C4-2B (cell line): ENCODE measurements at regions not wholly inside any gene's neighbourhood (a gene's known extent, or its start where the extent isn't known, plus 50 kb on each side); places are given as distances from the start of the nearest gene placed in this dataset.

ENCODE experiments used
- H3K27ac ChIP-seq: fragments of 450-650 bp; 2 replicates; pipeline ENCODE4 v1.5.1; 2017
- ZFX ChIP-seq: fragments of 450-650 bp; IDR thresholded peaks from 2 replicates; pipeline ENCODE4 v1.6.1; 2017
- TF ChIP-seq, protein P1 (sequence below): fragments of 450-650 bp; conservative IDR thresholded peaks from 2 replicates; pipeline ENCODE4 v1.5.1; 2017; ENCODE audit warnings: mild to moderate bottlenecking

DNA sequence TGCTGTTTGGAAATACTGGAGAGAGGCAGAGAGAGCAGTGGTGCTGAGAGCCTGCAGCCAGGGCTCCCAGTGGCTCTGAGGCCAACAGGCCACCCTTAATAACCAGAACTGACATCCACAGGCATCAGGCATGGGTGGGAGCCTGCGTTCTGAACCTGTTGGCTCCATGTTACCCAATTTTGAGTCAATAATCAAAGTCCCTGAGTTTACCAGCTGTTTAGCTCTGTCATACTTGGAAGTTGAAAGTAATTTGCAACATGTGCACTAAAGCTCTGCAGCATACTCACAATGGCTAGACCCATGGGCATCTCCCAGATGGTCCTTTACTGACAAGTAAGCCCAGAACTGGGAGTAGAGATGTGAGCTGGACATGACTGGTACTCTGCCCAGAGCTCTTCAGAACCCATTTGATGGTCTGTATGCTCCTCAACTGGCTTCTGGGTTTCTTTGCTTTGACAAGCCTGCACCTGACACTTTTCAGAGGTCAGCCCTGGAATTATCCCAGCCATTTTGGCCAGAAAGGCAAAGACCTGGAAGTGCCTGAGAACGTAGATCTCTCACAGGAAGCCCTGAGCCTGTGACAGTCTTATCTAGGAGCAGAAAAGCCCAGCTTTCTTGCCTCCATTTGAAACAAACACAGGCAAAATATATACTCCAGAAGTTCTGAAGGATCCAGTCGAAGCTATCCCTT is 122.4 kb upstream of the CITED2 start:
- H3K27ac ChIP-seq: no peak overlapping the region
- TF ChIP-seq, protein P1, sequence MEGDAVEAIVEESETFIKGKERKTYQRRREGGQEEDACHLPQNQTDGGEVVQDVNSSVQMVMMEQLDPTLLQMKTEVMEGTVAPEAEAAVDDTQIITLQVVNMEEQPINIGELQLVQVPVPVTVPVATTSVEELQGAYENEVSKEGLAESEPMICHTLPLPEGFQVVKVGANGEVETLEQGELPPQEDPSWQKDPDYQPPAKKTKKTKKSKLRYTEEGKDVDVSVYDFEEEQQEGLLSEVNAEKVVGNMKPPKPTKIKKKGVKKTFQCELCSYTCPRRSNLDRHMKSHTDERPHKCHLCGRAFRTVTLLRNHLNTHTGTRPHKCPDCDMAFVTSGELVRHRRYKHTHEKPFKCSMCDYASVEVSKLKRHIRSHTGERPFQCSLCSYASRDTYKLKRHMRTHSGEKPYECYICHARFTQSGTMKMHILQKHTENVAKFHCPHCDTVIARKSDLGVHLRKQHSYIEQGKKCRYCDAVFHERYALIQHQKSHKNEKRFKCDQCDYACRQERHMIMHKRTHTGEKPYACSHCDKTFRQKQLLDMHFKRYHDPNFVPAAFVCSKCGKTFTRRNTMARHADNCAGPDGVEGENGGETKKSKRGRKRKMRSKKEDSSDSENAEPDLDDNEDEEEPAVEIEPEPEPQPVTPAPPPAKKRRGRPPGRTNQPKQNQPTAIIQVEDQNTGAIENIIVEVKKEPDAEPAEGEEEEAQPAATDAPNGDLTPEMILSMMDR: no peak
- no peak for TF ChIP-seq ZFX

DNA sequence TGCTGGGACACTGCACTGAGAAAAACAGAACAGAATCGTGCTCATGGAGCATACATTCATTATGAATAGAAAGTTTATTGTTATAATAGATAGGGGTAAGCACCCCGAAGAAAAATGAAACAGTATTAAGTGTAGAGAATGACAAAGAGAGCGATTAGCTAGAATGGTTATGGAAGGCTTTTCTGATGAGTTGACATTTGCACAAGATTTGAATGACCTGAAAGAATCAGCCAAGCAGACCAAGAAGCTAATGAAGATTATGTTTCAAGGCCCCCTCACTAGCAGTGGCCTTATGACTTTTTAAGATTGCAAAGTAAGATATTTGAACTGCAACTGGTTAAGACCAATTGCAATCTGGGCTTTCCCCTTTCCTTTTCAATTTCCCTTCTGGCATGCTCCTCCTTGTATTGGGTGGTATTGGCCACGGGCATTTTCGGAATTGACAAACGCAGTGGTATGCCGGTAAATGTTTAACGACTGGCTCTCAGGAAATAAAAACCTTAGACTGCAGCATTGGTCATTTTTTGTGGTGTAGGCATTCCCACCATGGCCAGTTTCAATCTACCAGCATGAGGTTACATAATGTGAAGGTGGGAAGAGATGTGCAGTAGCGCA is 120.0 kb upstream of the CITED2 start:
- no peak overlapping the region for H3K27ac ChIP-seq
- TF ChIP-seq ZFX: no peak
- TF ChIP-seq, protein P1: no peak

DNA sequence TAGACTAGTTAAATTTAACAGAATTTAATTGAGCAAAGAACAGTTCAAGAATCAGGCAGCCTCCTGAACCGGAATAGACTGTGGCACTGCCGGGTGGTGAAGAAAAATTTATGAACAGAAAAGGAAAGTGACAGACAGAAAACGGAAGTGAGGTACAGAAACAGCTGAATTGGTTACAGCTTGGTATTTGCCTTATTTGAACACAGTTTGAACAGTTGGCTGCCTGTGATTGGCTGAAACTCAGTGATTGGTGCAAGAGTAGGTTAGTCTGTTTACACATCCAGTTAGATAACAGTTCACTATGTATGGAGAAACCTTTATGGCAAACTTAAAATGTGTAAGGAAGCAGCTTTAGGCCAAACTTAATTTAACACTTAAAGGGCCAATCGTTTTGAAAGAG is 116.0 kb upstream of the CITED2 start:
- H3K27ac ChIP-seq: no peak overlapping the region
- TF ChIP-seq ZFX: no peak
- TF ChIP-seq, protein P1: no peak

DNA sequence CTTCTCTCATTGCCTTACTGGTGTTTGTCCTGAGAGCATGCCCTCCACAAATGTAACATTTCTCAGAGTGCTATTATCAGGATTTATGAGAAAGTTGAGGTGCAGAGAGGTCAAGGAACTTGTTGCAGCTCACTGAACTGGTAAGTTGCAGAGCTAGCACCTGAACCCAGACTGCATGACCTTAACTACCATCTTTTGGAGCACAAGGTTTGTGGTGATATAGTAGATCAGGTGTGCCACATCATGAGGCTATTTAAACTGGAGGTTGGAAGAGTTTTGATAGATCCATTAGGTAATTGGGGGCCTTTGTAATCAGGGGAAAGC is 112.0 kb upstream of the CITED2 start:
- TF ChIP-seq ZFX: no peak

DNA sequence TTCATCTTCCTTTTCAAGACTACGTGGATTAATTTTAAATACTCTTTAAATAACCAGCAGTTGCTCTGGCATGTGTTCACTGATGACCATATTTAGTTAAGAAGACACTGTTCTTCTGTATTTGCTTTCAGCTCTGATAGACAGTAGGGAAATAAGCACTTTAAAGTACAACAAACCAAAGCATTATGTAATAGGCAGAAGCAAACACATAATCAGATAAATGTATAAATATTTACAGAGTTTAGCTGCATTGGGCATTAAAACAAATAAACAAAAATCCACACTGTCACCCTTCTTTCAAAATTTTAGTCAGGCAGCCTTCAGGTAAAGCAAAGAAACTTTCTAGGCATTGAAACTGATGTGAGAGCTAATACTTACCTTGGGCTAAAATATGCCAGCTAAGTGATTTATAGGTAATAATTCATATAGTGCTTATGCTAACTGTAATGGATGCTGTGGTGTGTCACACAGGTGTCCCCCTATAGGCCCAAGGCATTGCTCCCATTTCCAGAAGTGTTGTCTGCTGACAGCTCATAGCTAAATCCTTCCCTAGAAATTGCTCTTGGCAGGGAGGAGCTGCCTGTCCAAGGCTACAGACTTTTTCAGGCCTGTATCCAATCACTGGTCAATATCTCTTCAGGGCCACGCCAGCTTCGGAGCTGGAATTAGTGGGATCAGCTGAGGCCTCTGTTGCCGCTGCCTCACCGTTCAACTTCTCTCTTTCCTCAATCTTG is 111.5 kb upstream of the CITED2 start:
- peak overlapping the region; percentile 88 for H3K27ac ChIP-seq
- TF ChIP-seq ZFX: no peak
- TF ChIP-seq, protein P1: no peak

More for the DNA sequence above, 112.0 kb upstream of the CITED2 start:
- H3K27ac ChIP-seq: peak overlapping the region; percentile 88

DNA sequence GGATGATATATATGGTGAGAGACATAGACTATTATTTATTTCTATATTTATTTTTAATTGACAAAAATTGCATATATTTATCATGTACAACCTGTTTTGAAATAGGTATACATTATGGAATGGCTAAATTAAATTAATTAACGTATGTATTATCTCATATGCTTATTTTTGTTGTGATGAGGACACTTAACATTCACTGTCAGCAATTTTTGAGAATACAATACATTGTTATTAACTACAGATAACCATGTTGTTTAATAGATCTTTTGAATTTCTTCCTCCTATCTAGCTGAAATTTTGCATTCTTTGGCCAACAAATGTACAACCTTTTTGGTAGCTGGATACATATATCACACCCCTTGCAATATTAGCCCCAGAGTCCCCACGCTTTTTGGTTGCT is 110.7 kb upstream of the CITED2 start:
- H3K27ac ChIP-seq: no peak overlapping the region
- TF ChIP-seq ZFX: no peak

DNA sequence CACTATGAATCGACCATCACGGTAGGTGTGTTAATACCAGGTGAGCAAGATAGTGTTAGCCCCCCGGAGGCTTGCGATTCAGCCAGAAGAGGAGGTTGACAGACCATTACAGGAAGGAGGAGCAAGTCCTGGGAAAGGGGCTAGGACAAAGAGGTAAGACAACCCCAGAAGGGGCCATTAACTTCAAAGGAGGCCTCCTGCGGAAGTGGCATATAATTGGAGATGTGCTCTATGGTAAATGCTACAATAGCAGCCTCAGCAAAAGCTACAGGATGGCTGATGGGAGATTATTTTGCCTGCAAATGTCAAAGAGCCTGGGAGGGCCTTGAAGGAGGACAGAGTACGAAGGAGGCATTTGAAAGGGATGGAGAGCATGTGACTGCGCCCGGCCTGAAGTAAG is 108.6 kb upstream of the CITED2 start:
- TF ChIP-seq, protein P1: no peak
- no peak for TF ChIP-seq ZFX
- H3K27ac ChIP-seq: no peak overlapping the region

DNA sequence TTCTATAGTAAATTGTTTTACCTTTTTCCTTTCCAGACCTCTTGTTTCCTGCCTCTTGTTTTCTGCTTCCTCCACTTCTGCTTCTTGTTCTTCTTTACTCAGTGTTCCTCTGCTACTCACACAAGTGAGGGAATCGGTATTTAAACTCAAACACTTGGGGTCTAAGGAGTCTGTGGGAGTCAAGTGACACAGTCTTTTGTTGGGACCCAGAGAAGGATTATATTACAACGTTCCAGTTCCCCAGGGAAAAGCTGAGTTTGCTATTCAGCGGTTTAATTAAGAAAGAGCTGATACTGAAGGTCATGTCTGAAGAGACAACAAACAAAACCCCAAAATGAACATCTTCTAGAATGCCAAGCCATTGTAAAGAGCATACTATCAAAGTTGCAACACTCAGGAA is 107.8 kb upstream of the CITED2 start:
- no peak for TF ChIP-seq ZFX
- TF ChIP-seq, protein P1: no peak
- H3K27ac ChIP-seq: no peak overlapping the region
